MM.1S (cell line): ENCODE measurements at regions not wholly inside any gene's neighbourhood (a gene's known extent, or its start where the extent isn't known, plus 50 kb on each side); places are given as distances from the start of the nearest gene placed in this dataset.

Experiments used
- DNase-seq: peaks from one replicate; pipeline ENCODE4 v3.0.0-alpha.2; 2015
- H2AFZ ChIP-seq: fragments of 300-600 bp; sonication (generic); 2 replicates; pipeline ENCODE4 v1.6.0; 2016; ENCODE audit warnings: antibody characterized with exemption, low read length
- H3F3A ChIP-seq: fragments of 300-600 bp; sonication (generic); 2 replicates; pipeline ENCODE4 v1.6.1; 2016; ENCODE audit warnings: mild to moderate bottlenecking, antibody characterized with exemption, low read length, moderate library complexity, mixed read lengths; ENCODE audit not compliant: insufficient read depth
- H3K27ac ChIP-seq: fragments of 300-600 bp; sonication (generic); 2 replicates; pipeline ENCODE4 v1.5.1; 2016; ENCODE audit warnings: mild to moderate bottlenecking, low read length
- H3K27me3 ChIP-seq: fragments of 300-600 bp; sonication (generic); replicated peaks from 2 replicates; pipeline ENCODE4 v1.6.0; 2016; ENCODE audit warnings: low read length; ENCODE audit not compliant: insufficient read depth
- H3K36me3 ChIP-seq: fragments of 300-600 bp; sonication (generic); replicated peaks from 2 replicates; pipeline ENCODE4 v1.6.1; 2016; ENCODE audit warnings: mild to moderate bottlenecking, low read length, mixed read lengths; ENCODE audit not compliant: insufficient read depth
- H3K4me1 ChIP-seq: fragments of 300-600 bp; sonication (generic); 2 replicates; pipeline ENCODE4 v1.6.1; 2016; ENCODE audit warnings: low read length, mixed read lengths
- H3K4me2 ChIP-seq: fragments of 300-600 bp; sonication (generic); 2 replicates; pipeline ENCODE4 v1.6.0; 2016; ENCODE audit warnings: low read depth, low read length
- H3K4me3 ChIP-seq: fragments of 300-600 bp; sonication (generic); 2 replicates; pipeline ENCODE4 v1.5.1; 2016; ENCODE audit warnings: low read length, mixed read lengths
- H3K79me2 ChIP-seq: fragments of 300-600 bp; sonication (generic); 2 replicates; pipeline ENCODE4 v1.6.1; 2016; ENCODE audit warnings: mixed run types, low read length, mixed read lengths
- H3K9ac ChIP-seq: fragments of 300-600 bp; sonication (generic); 2 replicates; pipeline ENCODE4 v1.6.1; 2016; ENCODE audit warnings: low read length, mixed read lengths
- H3K9me2 ChIP-seq: fragments of 300-600 bp; sonication (generic); replicated peaks from 2 replicates; pipeline ENCODE4 v1.6.1; 2016; ENCODE audit warnings: mild to moderate bottlenecking, low read length, mixed read lengths; ENCODE audit not compliant: insufficient read depth
- H3K9me3 ChIP-seq: fragments of 300-600 bp; sonication (generic); replicated peaks from 2 replicates; pipeline ENCODE4 v1.6.1; 2016; ENCODE audit warnings: mild to moderate bottlenecking, low read length, mixed read lengths; ENCODE audit not compliant: insufficient read depth
- H4K20me1 ChIP-seq: fragments of 300-600 bp; sonication (generic); 2 replicates; pipeline ENCODE4 v1.6.1; 2016; ENCODE audit warnings: mild to moderate bottlenecking, low read length, moderate library complexity, mixed read lengths; ENCODE audit not compliant: insufficient read depth
- EZH2 ChIP-seq: fragments of 300-600 bp; sonication (generic); optimal IDR thresholded peaks from 2 replicates; pipeline ENCODE3; 2017; ENCODE audit warnings: low read depth, mild to moderate bottlenecking, antibody characterized with exemption, low read length, mixed read lengths
- EZH2phosphoT487 ChIP-seq: fragments of 300-600 bp; sonication (generic); IDR thresholded peaks from 2 replicates; pipeline ENCODE4 v1.6.1; 2018; ENCODE audit warnings: antibody characterized with exemption, low read length
- TF ChIP-seq, protein P1 (sequence below): fragments of 300-600 bp; sonication (generic); IDR thresholded peaks from 2 replicates; pipeline ENCODE4 v1.5.1; 2016; ENCODE audit warnings: antibody characterized with exemption, low read length, mixed read lengths

DNA sequence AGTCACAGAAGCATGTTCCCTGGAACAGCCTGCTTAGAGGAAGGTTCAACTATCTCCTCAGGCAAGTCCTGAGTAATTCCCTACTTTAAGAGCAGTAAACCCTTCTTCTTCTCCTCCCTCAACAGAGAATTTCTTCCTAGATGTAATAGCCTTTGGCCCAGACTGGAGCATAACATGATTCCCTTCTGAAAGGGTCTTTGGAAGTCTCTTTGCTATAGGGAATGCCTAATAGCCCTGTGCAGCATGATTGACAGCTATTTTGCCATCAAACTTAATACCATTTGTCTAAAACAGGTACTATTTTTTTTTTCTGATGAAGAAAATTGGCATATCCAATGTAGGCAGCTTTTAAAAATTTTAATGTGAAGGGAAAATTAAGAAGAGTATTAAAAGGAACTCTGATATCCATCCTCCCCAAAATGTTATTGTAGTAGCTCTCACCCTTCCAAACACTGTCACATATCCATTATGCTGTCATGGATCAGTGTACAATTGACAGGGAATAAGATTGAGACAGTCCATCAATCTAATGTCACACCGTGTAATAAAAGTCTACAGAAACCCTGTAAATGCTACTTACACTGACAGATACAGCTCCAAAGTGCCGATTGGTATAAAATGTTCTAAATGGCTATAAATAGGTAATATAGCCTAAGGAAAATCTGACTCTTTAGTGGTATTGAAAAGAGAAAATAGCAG is 884.6 kb downstream of the TTLL7 start:
- no peak overlapping the region for H2AFZ ChIP-seq
- H3K79me2 ChIP-seq, result no peaks in the 10 kb centered on the region
- no peaks in the 10 kb centered on the region for H3K9me3 ChIP-seq
- H3K4me2 ChIP-seq, result no peak overlapping the region
- no peak overlapping the region for H3K9ac ChIP-seq
- no peak for DNase-seq
- H3K27me3 ChIP-seq, result no peaks in the 10 kb centered on the region
- no peaks in the 10 kb centered on the region for H4K20me1 ChIP-seq
- H3K9me2 ChIP-seq, result no peaks in the 10 kb centered on the region
- no peak overlapping the region for H3K27ac ChIP-seq
- H3K36me3 ChIP-seq, result no peaks in the 10 kb centered on the region
- TF ChIP-seq, protein P1, sequence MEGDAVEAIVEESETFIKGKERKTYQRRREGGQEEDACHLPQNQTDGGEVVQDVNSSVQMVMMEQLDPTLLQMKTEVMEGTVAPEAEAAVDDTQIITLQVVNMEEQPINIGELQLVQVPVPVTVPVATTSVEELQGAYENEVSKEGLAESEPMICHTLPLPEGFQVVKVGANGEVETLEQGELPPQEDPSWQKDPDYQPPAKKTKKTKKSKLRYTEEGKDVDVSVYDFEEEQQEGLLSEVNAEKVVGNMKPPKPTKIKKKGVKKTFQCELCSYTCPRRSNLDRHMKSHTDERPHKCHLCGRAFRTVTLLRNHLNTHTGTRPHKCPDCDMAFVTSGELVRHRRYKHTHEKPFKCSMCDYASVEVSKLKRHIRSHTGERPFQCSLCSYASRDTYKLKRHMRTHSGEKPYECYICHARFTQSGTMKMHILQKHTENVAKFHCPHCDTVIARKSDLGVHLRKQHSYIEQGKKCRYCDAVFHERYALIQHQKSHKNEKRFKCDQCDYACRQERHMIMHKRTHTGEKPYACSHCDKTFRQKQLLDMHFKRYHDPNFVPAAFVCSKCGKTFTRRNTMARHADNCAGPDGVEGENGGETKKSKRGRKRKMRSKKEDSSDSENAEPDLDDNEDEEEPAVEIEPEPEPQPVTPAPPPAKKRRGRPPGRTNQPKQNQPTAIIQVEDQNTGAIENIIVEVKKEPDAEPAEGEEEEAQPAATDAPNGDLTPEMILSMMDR, result no peak
- TF ChIP-seq EZH2phosphoT487 (no peak), EZH2 (no peak)
- H3K4me3 ChIP-seq, result no peak overlapping the region
- no peaks in the 10 kb centered on the region for H3K4me1 ChIP-seq
- no peaks in the 10 kb centered on the region for H3F3A ChIP-seq

DNA sequence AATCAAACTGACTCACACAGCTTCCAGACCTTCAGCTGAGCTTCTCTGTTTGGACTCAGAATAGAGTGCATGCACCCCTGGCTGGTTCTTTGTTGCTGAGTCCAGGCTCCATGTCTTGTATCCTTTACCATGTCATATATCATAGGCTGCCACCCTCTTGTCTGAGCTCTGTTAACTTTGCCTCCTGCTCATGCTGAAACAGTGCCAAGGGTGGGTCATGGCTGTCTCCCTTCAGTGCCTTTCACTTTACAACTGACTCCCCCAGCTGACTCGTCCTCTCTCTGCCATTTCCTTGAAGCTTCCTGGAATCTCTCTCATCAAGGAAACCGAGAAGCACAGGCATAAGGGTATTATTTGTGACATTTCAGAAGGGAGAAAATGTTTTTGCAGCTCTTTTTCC is 885.3 kb downstream of the TTLL7 start:
- no peaks in the 10 kb centered on the region for H4K20me1 ChIP-seq

DNA sequence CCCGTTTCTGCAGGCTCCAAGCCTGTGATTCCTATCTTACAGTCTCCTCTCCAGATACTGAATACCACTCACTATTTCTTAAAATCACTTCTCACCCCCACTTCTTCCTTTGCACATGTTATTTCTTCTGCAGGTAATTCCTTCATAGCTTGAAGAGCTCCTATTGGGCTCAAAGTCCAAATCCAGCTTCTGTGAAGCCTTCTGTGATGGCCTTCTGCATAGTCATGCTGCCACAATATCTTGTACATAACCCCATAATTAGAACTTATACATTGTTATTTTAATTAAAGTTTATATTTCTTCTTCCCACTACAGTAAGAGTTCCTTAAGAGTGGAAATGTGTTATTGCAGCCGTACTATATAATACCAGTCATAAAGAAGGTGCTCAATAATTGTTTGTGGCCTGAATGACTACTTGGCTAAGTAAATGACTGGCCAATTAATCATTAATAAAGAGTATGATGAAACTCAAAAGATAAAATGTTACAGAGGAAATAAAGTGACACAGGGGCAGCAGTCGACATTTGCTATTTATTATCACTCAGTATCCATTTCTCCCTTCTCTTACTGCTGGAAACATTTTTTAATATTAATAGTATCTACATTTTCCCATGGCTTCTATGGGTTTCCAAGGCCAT is 886.6 kb downstream of the TTLL7 start:
- Histone ChIP-seq H3K27me3 (no peaks in the 10 kb centered on the region), H3K9me3 (no peaks in the 10 kb centered on the region), H4K20me1 (no peaks in the 10 kb centered on the region), H3K4me1 (no peaks in the 10 kb centered on the region), H3K4me2 (no peak overlapping the region), H2AFZ (no peak overlapping the region), H3F3A (no peaks in the 10 kb centered on the region), H3K27ac (no peak overlapping the region), H3K9me2 (no peaks in the 10 kb centered on the region), H3K36me3 (no peaks in the 10 kb centered on the region), H3K4me3 (no peak overlapping the region), H3K79me2 (no peaks in the 10 kb centered on the region), H3K9ac (no peak overlapping the region)
- TF ChIP-seq, protein P1, result no peak
- no peak for TF ChIP-seq EZH2phosphoT487
- no peak for TF ChIP-seq EZH2
- no peak for DNase-seq

More for the DNA sequence above, 885.3 kb downstream of the TTLL7 start:
- Histone ChIP-seq H3K36me3 (no peaks in the 10 kb centered on the region), H3F3A (no peaks in the 10 kb centered on the region), H3K9ac (no peak overlapping the region), H3K4me3 (no peak overlapping the region), H3K9me3 (no peaks in the 10 kb centered on the region), H3K4me1 (no peaks in the 10 kb centered on the region), H2AFZ (no peak overlapping the region), H3K4me2 (no peak overlapping the region), H3K79me2 (no peaks in the 10 kb centered on the region), H3K9me2 (no peaks in the 10 kb centered on the region), H3K27me3 (no peaks in the 10 kb centered on the region), H3K27ac (no peak overlapping the region)
- DNase-seq, result no peak
- TF ChIP-seq, protein P1, result no peak
- TF ChIP-seq EZH2phosphoT487, result no peak
- no peak for TF ChIP-seq EZH2
